Activated T-cell treated with anti-CD3 and anti-CD28 coated beads, Interleukin-2, amount 50 U/mL, for 4 hours (primary cell): ENCODE measurements at regions not wholly inside any gene's neighbourhood (a gene's known extent, or its start where the extent isn't known, plus 50 kb on each side); places are given as distances from the start of the nearest gene placed in this dataset.
A peak's percentile ranks its signal among the peaks of the same experiment; 100 is the strongest.

Experiments
- ATAC-seq, 2 donors: fragments of 200-7000 bp; cut with Tn5 transposase; one replicate each; pipeline ENCODE4 v1.10.0; 2021
- DNase-seq: peaks from one replicate; pipeline ENCODE4 v3.0.0-alpha.2; 2020
- H3K27me3 Mint-ChIP-seq: one replicate; pipeline ENCODE4 v1.8.0; 2021; ENCODE audit warnings: low read depth, mixed read lengths
- H3K36me3 Mint-ChIP-seq: one replicate; pipeline ENCODE4 v1.8.0; 2022; ENCODE audit warnings: mixed read lengths; ENCODE audit not compliant: insufficient read depth
- H3K4me1 Mint-ChIP-seq: one replicate; pipeline ENCODE4 v1.8.0; 2021; ENCODE audit warnings: low read depth, mixed read lengths
- H3K4me3 Mint-ChIP-seq: one replicate; pipeline ENCODE4 v1.8.0; 2021; ENCODE audit warnings: mild to moderate bottlenecking, moderate library complexity, mixed read lengths
- H3K9me3 Mint-ChIP-seq: one replicate; pipeline ENCODE4 v1.8.0; 2021; ENCODE audit warnings: mixed read lengths

DNA sequence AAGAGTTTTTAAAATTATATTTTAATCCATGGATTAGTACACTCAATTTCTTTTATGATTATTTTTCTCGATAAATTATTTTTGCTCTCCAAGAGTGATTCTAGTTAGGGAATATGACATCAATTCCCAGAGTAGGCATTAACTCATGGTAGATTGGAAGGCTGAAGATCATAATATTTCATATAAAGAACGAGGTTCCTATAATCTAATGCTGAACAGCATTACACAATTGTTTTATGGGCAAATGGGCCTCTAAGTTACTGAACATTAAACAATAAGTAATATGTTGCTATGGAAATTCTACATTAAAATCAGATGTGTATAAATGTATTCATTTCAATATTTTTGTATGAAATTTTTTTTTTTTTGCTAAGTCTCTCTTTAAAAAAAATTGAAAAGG lies 140.3 kb downstream of the ZNF608 start:
- ATAC-seq (no peak), DNase-seq (no peak)
- Mint-ChIP-seq H3K4me1 (no peaks in the 10 kb centered on the region), H3K9me3 (peaks cover 5% of the 10 kb centered on the region), H3K4me3 (no peak overlapping the region), H3K27me3 (peaks cover 7% of the 10 kb centered on the region), H3K36me3 (no peaks in the 10 kb centered on the region)

- Mint-ChIP-seq H3K27me3 (peaks cover 7% of the 10 kb centered on the region), H3K36me3 (no peaks in the 10 kb centered on the region), H3K4me1 (no peaks in the 10 kb centered on the region), H3K4me3 (no peak overlapping the region), H3K9me3 (peaks cover 5% of the 10 kb centered on the region)
- no peak for ATAC-seq
- DNase-seq, result no peak
Measured at GRCh38 chr5:124605541-124605940, 140.9 kb downstream of the ZNF608 start.

DNA sequence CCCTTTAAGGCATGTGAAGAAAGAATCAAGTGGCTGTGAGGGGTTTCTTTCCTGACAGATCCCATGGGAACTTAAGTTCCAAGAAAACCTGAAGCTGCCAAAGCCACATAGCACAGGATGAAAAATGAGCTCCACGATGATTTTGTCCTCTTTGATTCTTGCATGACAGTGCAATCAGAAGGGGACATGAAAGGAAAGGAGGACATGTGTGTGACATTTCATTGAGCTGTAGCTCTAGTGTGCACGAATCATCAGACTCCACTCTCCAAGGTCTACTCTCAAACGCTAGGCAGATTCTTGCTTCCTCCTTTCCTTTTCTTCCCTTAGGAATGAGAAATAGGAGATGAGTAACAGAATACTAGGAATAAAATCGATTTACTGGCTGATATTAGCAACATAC lies 142.0 kb downstream of the ZNF608 start:
- Mint-ChIP-seq H3K4me3 (no peak overlapping the region), H3K36me3 (no peaks in the 10 kb centered on the region), H3K9me3 (peaks cover 5% of the 10 kb centered on the region), H3K27me3 (peaks cover 7% of the 10 kb centered on the region), H3K4me1 (no peaks in the 10 kb centered on the region)
- ATAC-seq (no peak), DNase-seq (no peak)

GRCh38 chr5:124602925-124603650 lies 143.4 kb downstream of the ZNF608 start:
- H3K4me1 Mint-ChIP-seq, result no peaks in the 10 kb centered on the region
- peaks cover 7% of the 10 kb centered on the region for H3K27me3 Mint-ChIP-seq
- H3K4me3 Mint-ChIP-seq, result no peak overlapping the region
- no peak for ATAC-seq
- H3K36me3 Mint-ChIP-seq, result no peaks in the 10 kb centered on the region
- H3K9me3 Mint-ChIP-seq, result peaks cover 5% of the 10 kb centered on the region
- DNase-seq, result no peak

DNA sequence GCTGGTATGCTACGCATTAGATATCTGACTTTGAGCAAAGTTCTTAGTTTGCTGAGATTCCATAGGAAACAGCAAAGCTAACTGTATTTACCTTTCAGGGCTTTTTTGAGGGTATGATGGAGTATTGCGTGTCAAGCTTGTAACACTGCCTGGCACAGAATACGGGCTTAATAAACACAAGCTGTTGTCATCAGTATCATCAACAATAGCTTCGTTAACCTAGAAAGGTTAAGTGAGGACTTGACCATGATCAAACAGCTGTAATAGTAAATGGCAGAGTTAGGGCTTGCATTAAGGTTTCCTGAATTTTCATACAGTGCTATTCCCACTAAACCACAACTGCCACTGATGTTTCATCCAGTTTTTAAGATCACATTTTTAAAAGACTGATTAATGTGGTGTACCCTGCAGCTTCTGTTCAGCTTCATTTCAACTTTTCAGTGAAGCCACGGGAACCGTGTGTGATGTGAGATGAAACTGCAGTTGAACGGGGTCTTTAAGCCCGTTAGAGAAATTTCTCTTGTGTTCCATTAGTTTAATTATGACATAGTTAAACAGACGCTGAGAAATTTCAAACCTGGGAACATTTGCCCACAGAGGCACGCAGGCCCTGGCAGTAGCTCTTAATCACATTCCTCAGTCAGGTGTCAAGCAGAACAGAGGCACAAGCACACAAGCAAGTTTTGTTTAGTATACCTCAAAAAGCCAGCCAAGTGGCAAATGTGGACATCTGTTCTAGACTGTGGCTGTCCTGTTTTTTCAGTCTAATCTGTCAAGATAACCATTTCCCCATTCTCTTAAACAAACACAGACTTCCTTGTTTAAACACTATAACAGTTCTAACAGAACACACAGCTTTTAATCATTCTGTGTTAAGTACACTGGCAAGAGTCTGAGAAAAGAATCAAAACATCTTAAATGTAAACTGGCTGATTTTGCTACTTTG lies 147.1 kb downstream of the ZNF608 start:
- Mint-ChIP-seq H3K4me1 (no peaks in the 10 kb centered on the region), H3K9me3 (no peaks in the 10 kb centered on the region), H3K4me3 (no peak overlapping the region), H3K36me3 (no peaks in the 10 kb centered on the region), H3K27me3 (peaks cover 3% of the 10 kb centered on the region)
- ATAC-seq (no peak), DNase-seq (no peak)

DNA sequence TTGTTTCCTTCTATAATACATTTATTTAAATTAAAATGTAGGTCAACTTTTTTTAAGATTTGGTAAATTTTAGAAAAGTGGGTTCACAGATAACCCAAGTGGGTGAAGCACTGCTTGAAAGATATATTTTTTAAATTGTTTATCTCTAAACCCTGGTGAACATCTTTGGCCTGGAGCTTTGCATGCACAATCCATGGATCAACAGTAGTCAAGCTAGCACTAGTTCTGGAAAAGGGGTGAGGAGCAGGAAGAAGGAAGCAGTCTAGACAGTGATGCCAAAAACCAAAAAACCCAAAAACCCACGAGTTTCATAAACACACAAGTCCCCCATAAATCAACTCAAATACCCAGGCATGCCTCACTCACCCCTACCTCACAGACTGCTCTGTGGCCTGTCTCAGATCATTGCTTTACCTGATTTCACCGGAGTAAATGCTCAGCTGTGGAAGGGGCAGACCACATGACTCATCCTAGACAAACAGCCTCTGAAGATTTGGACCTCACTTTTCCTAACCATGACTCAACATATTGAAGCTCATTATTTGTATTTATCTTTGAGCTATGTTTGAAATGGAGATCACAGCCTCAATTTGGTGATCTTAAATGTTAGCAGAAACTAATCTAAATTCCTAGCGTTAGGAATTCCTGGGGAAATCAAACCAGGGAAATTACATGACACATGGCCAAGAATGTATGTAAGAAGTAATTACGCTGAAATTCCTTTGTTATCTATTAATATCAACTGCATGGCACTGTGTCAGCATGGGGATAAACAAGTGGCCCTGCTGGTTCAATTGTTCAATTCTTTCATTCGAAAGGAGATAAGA lies 149.6 kb downstream of the ZNF608 start:
- Mint-ChIP-seq H3K9me3 (no peaks in the 10 kb centered on the region), H3K4me3 (no peak overlapping the region)

DNA sequence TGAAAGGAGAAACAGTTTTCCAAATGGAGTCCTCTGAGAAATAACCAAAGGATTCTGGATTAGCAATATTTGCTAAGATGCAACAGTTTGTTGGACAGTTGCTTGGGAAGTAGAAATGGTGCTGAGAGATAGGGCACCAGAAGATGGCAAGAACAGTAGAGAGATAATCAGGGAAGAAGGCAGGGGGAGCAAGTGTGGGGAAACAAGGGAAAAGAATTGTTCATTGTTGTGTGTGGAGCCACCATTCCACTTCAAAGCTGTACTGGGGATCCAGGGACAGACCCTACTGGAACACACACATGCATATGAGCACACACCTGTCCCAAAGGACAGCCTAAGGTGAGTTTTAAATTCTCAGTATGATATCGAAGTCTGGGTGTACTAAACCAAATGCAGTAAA lies 152.5 kb downstream of the ZNF608 start:
- ATAC-seq, result no peak
- no peak for DNase-seq
- no peaks in the 10 kb centered on the region for H3K9me3 Mint-ChIP-seq
- peaks cover 6% of the 10 kb centered on the region for H3K27me3 Mint-ChIP-seq
- H3K4me3 Mint-ChIP-seq, result no peak overlapping the region
- no peaks in the 10 kb centered on the region for H3K4me1 Mint-ChIP-seq
- H3K36me3 Mint-ChIP-seq, result no peaks in the 10 kb centered on the region

More for the DNA sequence above, 149.6 kb downstream of the ZNF608 start:
- no peak for DNase-seq
- Mint-ChIP-seq H3K27me3 (peaks cover 4% of the 10 kb centered on the region), H3K36me3 (no peaks in the 10 kb centered on the region), H3K4me1 (no peaks in the 10 kb centered on the region)
- ATAC-seq, result no peak

DNA sequence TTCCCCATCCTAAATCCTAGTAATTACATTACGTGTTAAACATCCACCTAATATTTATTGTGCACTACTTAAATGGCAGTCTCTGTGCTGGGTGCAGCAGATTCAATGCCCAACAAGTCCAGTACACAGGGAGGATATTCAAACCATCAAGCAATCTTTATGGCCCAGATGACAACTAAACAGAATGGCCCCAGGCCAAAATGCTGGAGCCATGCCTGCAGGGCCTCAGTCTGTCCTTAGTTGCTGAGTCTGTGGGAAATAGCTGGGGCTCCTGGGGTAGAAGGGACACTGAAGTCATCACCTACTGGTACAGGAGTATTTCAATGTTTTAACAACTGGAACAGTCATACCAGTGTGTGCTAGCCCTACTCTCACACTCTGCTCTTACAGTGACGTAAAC lies 153.5 kb downstream of the ZNF608 start:
- Mint-ChIP-seq H3K36me3 (no peaks in the 10 kb centered on the region), H3K4me3 (no peak overlapping the region), H3K9me3 (no peaks in the 10 kb centered on the region), H3K4me1 (no peaks in the 10 kb centered on the region), H3K27me3 (peaks cover 6% of the 10 kb centered on the region)
- DNase-seq (no peak), ATAC-seq (no peak)

DNA sequence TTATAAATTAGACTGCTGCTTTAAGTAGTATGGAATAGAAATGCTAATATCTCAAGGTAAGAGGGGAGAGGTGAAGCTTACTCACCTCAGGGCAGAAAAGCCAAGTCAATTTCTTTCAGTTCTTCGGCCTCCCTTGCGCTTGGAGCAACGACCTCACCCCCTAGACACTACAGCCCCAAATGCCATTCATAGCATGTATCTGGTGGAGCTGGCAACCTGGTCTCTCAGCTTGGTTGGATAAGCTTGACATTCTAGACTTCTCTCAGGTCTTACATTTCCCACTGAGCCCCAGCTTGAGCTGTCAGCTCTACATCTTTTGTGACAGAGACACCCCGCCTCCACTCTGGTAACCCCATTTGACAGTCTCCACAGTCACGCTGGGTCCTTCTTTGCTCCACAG lies 154.9 kb downstream of the ZNF608 start:
- no peaks in the 10 kb centered on the region for H3K4me1 Mint-ChIP-seq
- no peaks in the 10 kb centered on the region for H3K9me3 Mint-ChIP-seq
- no peak overlapping the region for H3K4me3 Mint-ChIP-seq
- ATAC-seq (no peak), DNase-seq (no peak)
- no peaks in the 10 kb centered on the region for H3K36me3 Mint-ChIP-seq
- peaks cover 3% of the 10 kb centered on the region for H3K27me3 Mint-ChIP-seq

DNA sequence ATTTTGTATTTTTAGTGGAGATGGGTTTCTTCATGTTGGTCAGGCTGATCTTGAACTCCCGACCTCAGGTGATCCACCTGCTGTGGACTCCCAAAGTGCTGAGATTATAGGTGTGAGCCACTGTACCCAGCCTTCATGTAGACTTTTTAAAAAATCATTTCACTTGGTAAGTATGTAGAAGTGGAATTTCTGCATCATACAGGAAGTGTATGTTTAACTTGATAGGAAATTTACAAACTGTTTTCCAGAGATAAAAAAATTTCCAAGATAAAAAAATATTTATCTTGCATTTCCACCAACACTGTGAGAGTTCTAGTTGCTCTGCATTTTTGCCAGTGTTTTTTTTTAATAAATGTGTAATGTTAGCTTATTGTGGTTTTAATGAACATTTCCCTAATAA lies 155.8 kb downstream of the ZNF608 start:
- Mint-ChIP-seq H3K4me3 (no peak overlapping the region), H3K4me1 (no peaks in the 10 kb centered on the region), H3K27me3 (peaks cover 3% of the 10 kb centered on the region), H3K36me3 (no peaks in the 10 kb centered on the region), H3K9me3 (no peaks in the 10 kb centered on the region)
- DNase-seq, result no peak
- no peak for ATAC-seq

- H3K4me3 Mint-ChIP-seq, result no peak overlapping the region
- H3K36me3 Mint-ChIP-seq, result no peaks in the 10 kb centered on the region
- H3K27me3 Mint-ChIP-seq, result peaks cover 3% of the 10 kb centered on the region
- no peak for DNase-seq
- no peak for ATAC-seq
- no peaks in the 10 kb centered on the region for H3K9me3 Mint-ChIP-seq
- H3K4me1 Mint-ChIP-seq, result peaks cover 12% of the 10 kb centered on the region
Measured at GRCh38 chr5:124587280-124587679, 159.2 kb downstream of the ZNF608 start.

DNA sequence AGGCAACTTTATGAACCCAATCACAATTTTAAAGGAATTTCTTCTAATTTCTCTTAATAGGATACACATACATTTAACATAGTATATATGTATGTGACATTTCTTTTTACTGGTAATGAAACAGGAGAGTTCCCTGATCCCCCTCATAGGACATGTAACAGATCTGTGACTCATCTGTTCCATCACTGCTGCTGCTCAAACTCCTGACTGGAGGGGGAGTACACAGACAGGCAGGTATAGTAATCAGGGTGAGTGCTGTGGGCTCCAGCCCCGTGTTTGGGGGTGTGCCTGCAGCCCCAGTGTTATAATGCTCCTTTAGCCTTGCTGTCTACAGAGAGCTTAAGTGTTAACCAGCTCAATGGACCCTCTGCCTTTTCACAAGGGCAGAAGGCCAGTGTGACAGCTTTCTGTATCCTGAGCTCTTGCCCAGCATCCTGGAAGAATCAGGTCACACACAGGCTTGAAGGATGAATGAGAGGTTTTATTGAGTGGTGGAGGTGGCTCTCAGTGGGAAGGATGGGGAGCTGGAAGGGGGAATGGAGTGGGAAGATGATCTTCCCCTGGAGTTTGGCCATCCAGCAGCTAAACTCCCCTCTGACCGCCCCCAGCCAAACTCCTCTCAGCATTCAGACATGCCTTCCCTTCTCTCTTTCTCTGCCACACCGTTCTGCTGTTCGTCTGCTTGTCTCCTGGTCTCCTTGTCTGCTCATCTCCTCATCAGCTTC lies 161.3 kb downstream of the ZNF608 start:
- Mint-ChIP-seq H3K4me1 (peaks cover 12% of the 10 kb centered on the region), H3K4me3 (no peak overlapping the region), H3K27me3 (no peaks in the 10 kb centered on the region), H3K36me3 (no peaks in the 10 kb centered on the region), H3K9me3 (no peaks in the 10 kb centered on the region)
- ATAC-seq (no peak), DNase-seq (no peak)

DNA sequence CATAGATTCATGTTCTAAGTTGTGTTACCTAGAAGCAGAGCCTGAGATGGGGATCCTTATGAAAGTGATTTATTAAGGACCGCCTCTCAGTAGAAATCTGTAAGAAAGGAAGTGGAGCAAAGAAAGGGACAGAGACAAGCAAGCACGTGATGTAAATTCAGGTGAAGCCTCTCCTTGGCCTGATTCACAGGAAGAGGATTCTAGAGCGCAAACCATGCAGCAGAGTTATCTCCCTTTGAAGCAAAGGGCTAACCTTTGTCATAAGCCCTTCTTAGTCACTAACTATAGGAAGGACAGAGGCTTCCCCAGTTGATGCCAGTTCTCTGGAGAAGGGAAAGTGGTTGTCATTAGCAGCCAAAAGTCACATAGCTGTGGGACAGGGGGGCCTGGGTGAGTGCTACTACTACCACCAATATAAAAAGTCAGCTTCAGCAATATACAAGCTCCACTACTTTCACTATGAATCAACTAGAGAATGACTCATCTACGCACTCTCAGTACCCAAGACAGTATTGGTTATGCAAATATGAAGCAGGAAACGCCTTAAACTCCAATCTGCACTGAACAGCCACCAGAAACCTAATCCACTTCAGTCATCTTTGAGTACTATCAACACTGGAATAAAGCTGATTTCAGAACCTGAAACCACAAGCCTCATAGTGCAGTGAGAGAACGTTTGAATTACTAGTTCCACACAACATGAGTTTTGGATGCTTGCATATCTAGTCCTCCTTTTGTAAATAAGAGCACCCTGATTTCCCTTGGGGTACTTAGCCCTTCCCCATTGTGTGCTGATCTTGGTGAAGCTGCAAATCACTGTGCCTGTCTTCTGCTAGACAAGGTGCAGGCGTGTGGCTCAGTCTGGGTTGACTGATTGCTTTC lies 162.7 kb downstream of the ZNF608 start:
- no peak for DNase-seq
- Mint-ChIP-seq H3K4me1 (peaks cover 12% of the 10 kb centered on the region), H3K9me3 (no peaks in the 10 kb centered on the region), H3K27me3 (no peaks in the 10 kb centered on the region), H3K36me3 (no peaks in the 10 kb centered on the region), H3K4me3 (no peak overlapping the region)
- peak; percentile 96 for ATAC-seq
